Smooth muscle cell (in vitro differentiated cells): ENCODE measurements at regions not wholly inside any gene's neighbourhood (a gene's known extent, or its start where the extent isn't known, plus 50 kb on each side); places are given as distances from the start of the nearest gene placed in this dataset.

Experiments
- DNase-seq: peaks from one replicate; lab custom pipeline; 2025; ENCODE audit not compliant: unreplicated experiment; lab: John Stamatoyannopoulos, UW
- H2AFZ ChIP-seq: fragments of 200-600 bp; sonication (generic); 2 replicates; pipeline ENCODE4 v1.6.0; 2016; ENCODE audit warnings: antibody characterized with exemption, low read depth, mild to moderate bottlenecking
- H3F3A ChIP-seq: fragments of 200-600 bp; sonication (generic); 2 replicates; pipeline ENCODE4 v1.6.0; 2017; ENCODE audit warnings: antibody characterized with exemption, low read depth
- H3K27ac ChIP-seq: fragments of 200-600 bp; sonication (generic); 2 replicates; pipeline ENCODE4 v1.5.1; 2016; ENCODE audit warnings: low read depth, mild to moderate bottlenecking
- H3K27me3 ChIP-seq: fragments of 200-600 bp; sonication (generic); 2 replicates; pipeline ENCODE4 v1.6.1; 2016; ENCODE audit warnings: low read depth, mild to moderate bottlenecking
- H3K36me3 ChIP-seq: fragments of 200-600 bp; sonication (generic); 2 replicates; pipeline ENCODE4 v1.5.1; 2016; ENCODE audit warnings: low read depth
- H3K4me1 ChIP-seq: fragments of 200-600 bp; sonication (generic); 2 replicates; pipeline ENCODE4 v1.5.1; 2016; ENCODE audit warnings: low read depth
- H3K4me2 ChIP-seq: fragments of 200-600 bp; sonication (generic); 2 replicates; pipeline ENCODE4 v1.6.0; 2016; ENCODE audit warnings: mild to moderate bottlenecking
- H3K4me3 ChIP-seq: fragments of 200-600 bp; sonication (generic); 2 replicates; pipeline ENCODE4 v1.5.1; 2016; ENCODE audit warnings: mild to moderate bottlenecking
- H3K79me2 ChIP-seq: fragments of 200-600 bp; sonication (generic); 2 replicates; pipeline ENCODE4 v1.6.0; 2016; ENCODE audit warnings: low read depth, mild to moderate bottlenecking
- H3K9ac ChIP-seq: fragments of 200-600 bp; sonication (generic); 2 replicates; pipeline ENCODE4 v1.6.0; 2016; ENCODE audit warnings: low read depth
- H3K9me3 ChIP-seq: fragments of 200-600 bp; sonication (generic); replicated peaks from 2 replicates; pipeline ENCODE4 v1.5.1; 2016; ENCODE audit warnings: low read depth
- H4K20me1 ChIP-seq: fragments of 200-600 bp; sonication (generic); 2 replicates; pipeline ENCODE4 v1.6.0; 2016; ENCODE audit warnings: low read depth
- WGBS: methylation state at CpG from one replicate; pipeline ENCODE4 v1.1.7; 2016; ENCODE audit warnings: low lambda C conversion rate; 5-methylcytosine and 5-hydroxymethylcytosine counted together
- TF ChIP-seq, protein P1 (sequence below): fragments of 200-600 bp; sonication (generic); IDR thresholded peaks from 2 replicates; pipeline ENCODE4 v1.5.1; 2017; ENCODE audit warnings: borderline replicate concordance, mild to moderate bottlenecking, antibody characterized with exemption; ENCODE audit not compliant: insufficient read depth, poor library complexity, severe bottlenecking

GRCh38 chr7:106400923-106401322, 116.1 kb upstream of the NAMPT start:
- H2AFZ ChIP-seq: no peak overlapping the region
- H4K20me1 ChIP-seq: no peaks in the 10 kb centered on the region
- no peaks in the 10 kb centered on the region for H3K79me2 ChIP-seq
- TF ChIP-seq, protein P1, sequence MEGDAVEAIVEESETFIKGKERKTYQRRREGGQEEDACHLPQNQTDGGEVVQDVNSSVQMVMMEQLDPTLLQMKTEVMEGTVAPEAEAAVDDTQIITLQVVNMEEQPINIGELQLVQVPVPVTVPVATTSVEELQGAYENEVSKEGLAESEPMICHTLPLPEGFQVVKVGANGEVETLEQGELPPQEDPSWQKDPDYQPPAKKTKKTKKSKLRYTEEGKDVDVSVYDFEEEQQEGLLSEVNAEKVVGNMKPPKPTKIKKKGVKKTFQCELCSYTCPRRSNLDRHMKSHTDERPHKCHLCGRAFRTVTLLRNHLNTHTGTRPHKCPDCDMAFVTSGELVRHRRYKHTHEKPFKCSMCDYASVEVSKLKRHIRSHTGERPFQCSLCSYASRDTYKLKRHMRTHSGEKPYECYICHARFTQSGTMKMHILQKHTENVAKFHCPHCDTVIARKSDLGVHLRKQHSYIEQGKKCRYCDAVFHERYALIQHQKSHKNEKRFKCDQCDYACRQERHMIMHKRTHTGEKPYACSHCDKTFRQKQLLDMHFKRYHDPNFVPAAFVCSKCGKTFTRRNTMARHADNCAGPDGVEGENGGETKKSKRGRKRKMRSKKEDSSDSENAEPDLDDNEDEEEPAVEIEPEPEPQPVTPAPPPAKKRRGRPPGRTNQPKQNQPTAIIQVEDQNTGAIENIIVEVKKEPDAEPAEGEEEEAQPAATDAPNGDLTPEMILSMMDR: no peak
- no peak for DNase-seq
- H3K9ac ChIP-seq: no peak overlapping the region
- H3F3A ChIP-seq: no peaks in the 10 kb centered on the region
- no peaks in the 10 kb centered on the region for H3K4me1 ChIP-seq
- no peak overlapping the region for H3K4me2 ChIP-seq
- H3K36me3 ChIP-seq: no peaks in the 10 kb centered on the region
- H3K9me3 ChIP-seq: no peaks in the 10 kb centered on the region
- peaks cover 3% of the 10 kb centered on the region for H3K27me3 ChIP-seq
- no peak overlapping the region for H3K27ac ChIP-seq
- H3K4me3 ChIP-seq: no peak overlapping the region
- WGBS: 83% methylated on average over 3 of the region's 3 CpGs

DNA sequence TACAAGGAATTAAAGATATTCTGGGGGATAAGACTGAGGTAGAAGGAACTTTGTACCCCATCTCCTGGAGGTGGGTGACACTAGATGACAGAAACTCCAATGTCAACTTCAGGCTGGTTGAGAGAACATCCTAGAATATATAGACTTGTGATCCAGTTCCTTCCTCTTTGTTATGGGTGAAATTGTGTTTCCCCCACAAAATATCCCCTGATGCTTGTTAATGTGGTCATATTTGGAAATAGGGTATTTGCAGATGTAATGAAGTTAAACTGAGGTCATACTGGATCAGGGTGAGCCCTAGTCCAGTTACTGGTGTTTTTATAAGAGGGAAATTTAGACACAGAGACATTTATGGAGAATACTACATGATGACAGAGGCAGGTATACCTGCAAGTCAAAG, 114.0 kb upstream of the NAMPT start:
- no peak for DNase-seq
- no peak overlapping the region for H3K4me2 ChIP-seq

GRCh38 chr7:106397994-106398393, 113.2 kb upstream of the NAMPT start:
- no peak overlapping the region for H3K4me3 ChIP-seq
- no peaks in the 10 kb centered on the region for H3K9me3 ChIP-seq
- H2AFZ ChIP-seq: no peak overlapping the region
- no peak overlapping the region for H3K27ac ChIP-seq
- H3K4me1 ChIP-seq: no peaks in the 10 kb centered on the region
- no peak for DNase-seq
- TF ChIP-seq, protein P1: no peak
- peaks cover 3% of the 10 kb centered on the region for H3K27me3 ChIP-seq
- H4K20me1 ChIP-seq: no peaks in the 10 kb centered on the region
- H3F3A ChIP-seq: no peaks in the 10 kb centered on the region
- no peaks in the 10 kb centered on the region for H3K36me3 ChIP-seq
- H3K79me2 ChIP-seq: no peaks in the 10 kb centered on the region
- no peak overlapping the region for H3K9ac ChIP-seq
- H3K4me2 ChIP-seq: no peak overlapping the region
- 92% methylated on average over 5 of the region's 5 CpGs for WGBS

More for the DNA sequence above, 114.0 kb upstream of the NAMPT start:
- Histone ChIP-seq H3K27me3 (peaks cover 3% of the 10 kb centered on the region), H3K27ac (no peak overlapping the region), H3K4me3 (no peak overlapping the region), H4K20me1 (no peaks in the 10 kb centered on the region), H3F3A (no peaks in the 10 kb centered on the region), H3K4me1 (no peaks in the 10 kb centered on the region), H3K9ac (no peak overlapping the region), H3K9me3 (no peaks in the 10 kb centered on the region), H3K36me3 (no peaks in the 10 kb centered on the region), H3K79me2 (no peaks in the 10 kb centered on the region), H2AFZ (no peak overlapping the region)
- TF ChIP-seq, protein P1: no peak

DNA sequence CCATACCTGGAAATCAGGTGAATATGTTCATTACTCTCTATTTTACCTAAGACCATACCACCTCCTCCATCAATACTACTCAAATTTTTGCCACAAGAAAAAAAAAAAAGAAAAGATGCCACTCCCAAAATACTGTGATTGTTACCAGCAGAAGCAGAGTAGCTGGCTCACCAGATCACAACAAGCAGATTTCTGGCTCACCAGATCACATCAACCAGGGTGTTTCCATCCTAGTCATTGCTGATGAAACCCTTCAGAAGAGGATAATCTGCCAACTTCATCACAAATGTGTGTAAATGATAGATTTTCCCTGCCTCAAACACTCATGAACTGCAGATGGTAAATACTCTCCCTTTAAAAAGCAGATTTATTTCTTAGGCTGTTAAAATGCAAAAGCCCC, 109.7 kb upstream of the NAMPT start:
- H3K4me3 ChIP-seq: no peak overlapping the region
- no peak for DNase-seq
- H3K9me3 ChIP-seq: no peaks in the 10 kb centered on the region
- H3F3A ChIP-seq: no peaks in the 10 kb centered on the region
- H3K27ac ChIP-seq: no peak overlapping the region
- no peaks in the 10 kb centered on the region for H3K27me3 ChIP-seq
- H3K4me2 ChIP-seq: no peak overlapping the region
- no peak overlapping the region for H2AFZ ChIP-seq
- no peaks in the 10 kb centered on the region for H4K20me1 ChIP-seq
- no peak overlapping the region for H3K9ac ChIP-seq
- TF ChIP-seq, protein P1: no peak
- no peaks in the 10 kb centered on the region for H3K4me1 ChIP-seq
- H3K36me3 ChIP-seq: no peaks in the 10 kb centered on the region
- no peaks in the 10 kb centered on the region for H3K79me2 ChIP-seq
